ENCODE measurements at regions not wholly inside any gene's neighbourhood (a gene's known extent, or its start where the extent isn't known, plus 50 kb on each side); places are given as distances from the start of the nearest gene placed in this dataset.

DNA sequence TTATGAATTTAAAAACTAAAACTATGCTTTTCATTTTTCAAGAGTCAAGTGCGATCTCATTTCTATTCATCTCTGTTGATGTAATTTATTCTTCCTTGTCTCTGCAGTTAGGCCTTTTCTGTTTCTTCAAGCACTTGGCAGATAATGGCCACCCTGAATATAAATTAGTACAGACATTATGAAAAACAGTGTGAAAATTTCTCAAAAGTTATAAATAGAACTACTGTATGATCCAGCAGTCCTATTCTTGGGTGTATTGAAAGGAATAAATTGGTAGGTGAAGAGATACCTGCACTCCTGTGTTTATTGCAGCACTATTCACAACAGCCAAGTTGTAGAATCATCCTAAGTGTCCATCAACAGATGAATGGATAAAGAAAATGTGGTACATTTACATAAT is 248.3 kb downstream of the DOK5 start (continued):
- TF ChIP-seq, protein P1, sequence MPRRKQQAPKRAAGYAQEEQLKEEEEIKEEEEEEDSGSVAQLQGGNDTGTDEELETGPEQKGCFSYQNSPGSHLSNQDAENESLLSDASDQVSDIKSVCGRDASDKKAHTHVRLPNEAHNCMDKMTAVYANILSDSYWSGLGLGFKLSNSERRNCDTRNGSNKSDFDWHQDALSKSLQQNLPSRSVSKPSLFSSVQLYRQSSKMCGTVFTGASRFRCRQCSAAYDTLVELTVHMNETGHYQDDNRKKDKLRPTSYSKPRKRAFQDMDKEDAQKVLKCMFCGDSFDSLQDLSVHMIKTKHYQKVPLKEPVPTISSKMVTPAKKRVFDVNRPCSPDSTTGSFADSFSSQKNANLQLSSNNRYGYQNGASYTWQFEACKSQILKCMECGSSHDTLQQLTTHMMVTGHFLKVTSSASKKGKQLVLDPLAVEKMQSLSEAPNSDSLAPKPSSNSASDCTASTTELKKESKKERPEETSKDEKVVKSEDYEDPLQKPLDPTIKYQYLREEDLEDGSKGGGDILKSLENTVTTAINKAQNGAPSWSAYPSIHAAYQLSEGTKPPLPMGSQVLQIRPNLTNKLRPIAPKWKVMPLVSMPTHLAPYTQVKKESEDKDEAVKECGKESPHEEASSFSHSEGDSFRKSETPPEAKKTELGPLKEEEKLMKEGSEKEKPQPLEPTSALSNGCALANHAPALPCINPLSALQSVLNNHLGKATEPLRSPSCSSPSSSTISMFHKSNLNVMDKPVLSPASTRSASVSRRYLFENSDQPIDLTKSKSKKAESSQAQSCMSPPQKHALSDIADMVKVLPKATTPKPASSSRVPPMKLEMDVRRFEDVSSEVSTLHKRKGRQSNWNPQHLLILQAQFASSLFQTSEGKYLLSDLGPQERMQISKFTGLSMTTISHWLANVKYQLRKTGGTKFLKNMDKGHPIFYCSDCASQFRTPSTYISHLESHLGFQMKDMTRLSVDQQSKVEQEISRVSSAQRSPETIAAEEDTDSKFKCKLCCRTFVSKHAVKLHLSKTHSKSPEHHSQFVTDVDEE (CRISPR knock-in tag; IDR thresholded peaks at IDR 0.05), result no peak
- TF ChIP-seq ESRRG (CRISPR knock-in tag; IDR thresholded peaks at IDR 0.05), result no peak
- TF ChIP-seq ZFP3 (CRISPR knock-in tag; IDR thresholded peaks at IDR 0.05), result no peak
- no peak for TF ChIP-seq PPARA (CRISPR knock-in tag; IDR thresholded peaks at IDR 0.05; ENCODE audit: borderline replicate concordance)

GRCh38 chr20:54717983-54718382 is 242.6 kb downstream of the DOK5 start:
- no peak for ATAC-seq
- TF ChIP-seq ZNF8 (CRISPR knock-in tag; IDR thresholded peaks at IDR 0.05) (no peak), ZNF70 (CRISPR knock-in tag; IDR thresholded peaks at IDR 0.05) (no peak), CSRNP3 (CRISPR knock-in tag; IDR thresholded peaks at IDR 0.05) (no peak), OSR1 (CRISPR knock-in tag; IDR thresholded peaks at IDR 0.05) (no peak), PATZ1 (CRISPR knock-in tag; IDR thresholded peaks at IDR 0.05; ENCODE audit: borderline replicate concordance) (no peak), TCF4 (CRISPR knock-in tag; IDR thresholded peaks at IDR 0.05; ENCODE audit: borderline replicate concordance) (no peak), SNAI2 (CRISPR knock-in tag; IDR thresholded peaks at IDR 0.05) (no peak), ISL1 (CRISPR knock-in tag; IDR thresholded peaks at IDR 0.05) (no peak), ARNTL (CRISPR knock-in tag; IDR thresholded peaks at IDR 0.05; ENCODE audit: borderline replicate concordance, low read depth) (no peak), ZFP30 (CRISPR knock-in tag; IDR thresholded peaks at IDR 0.05) (no peak), ZFP3 (CRISPR knock-in tag; IDR thresholded peaks at IDR 0.05) (no peak), BACH2 (CRISPR knock-in tag; IDR thresholded peaks at IDR 0.05; ENCODE audit: borderline replicate concordance) (no peak), RARB (CRISPR knock-in tag; IDR thresholded peaks at IDR 0.05) (no peak), CREB5 (CRISPR knock-in tag; IDR thresholded peaks at IDR 0.05; ENCODE audit: low read depth) (no peak), GLIS3 (CRISPR knock-in tag; IDR thresholded peaks at IDR 0.05) (no peak), ZNF565 (CRISPR knock-in tag; conservative IDR thresholded peaks at IDR 0.05; ENCODE audit: low read depth) (no peak), CSDC2 (CRISPR knock-in tag; IDR thresholded peaks at IDR 0.05) (no peak), ZC3H10 (CRISPR knock-in tag; IDR thresholded peaks at IDR 0.05) (no peak), ESRRG (CRISPR knock-in tag; IDR thresholded peaks at IDR 0.05) (no peak)
- TF ChIP-seq, protein P1 (CRISPR knock-in tag; IDR thresholded peaks at IDR 0.05), result no peak

GRCh38 chr20:54716790-54717189 is 241.4 kb downstream of the DOK5 start:
- no peak for ATAC-seq
- no peak for TF ChIP-seq ZNF8 (CRISPR knock-in tag; IDR thresholded peaks at IDR 0.05)
- TF ChIP-seq, protein P2, sequence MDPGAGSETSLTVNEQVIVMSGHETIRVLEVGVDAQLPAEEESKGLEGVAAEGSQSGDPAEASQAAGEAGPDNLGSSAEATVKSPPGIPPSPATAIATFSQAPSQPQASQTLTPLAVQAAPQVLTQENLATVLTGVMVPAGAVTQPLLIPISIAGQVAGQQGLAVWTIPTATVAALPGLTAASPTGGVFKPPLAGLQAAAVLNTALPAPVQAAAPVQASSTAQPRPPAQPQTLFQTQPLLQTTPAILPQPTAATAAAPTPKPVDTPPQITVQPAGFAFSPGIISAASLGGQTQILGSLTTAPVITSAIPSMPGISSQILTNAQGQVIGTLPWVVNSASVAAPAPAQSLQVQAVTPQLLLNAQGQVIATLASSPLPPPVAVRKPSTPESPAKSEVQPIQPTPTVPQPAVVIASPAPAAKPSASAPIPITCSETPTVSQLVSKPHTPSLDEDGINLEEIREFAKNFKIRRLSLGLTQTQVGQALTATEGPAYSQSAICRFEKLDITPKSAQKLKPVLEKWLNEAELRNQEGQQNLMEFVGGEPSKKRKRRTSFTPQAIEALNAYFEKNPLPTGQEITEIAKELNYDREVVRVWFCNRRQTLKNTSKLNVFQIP (CRISPR knock-in tag; IDR thresholded peaks at IDR 0.05; ENCODE audit: borderline replicate concordance, low read depth), result no peak
- TF ChIP-seq ZNF565 (CRISPR knock-in tag; conservative IDR thresholded peaks at IDR 0.05; ENCODE audit: low read depth), result no peak
- TF ChIP-seq ZFP30 (CRISPR knock-in tag; IDR thresholded peaks at IDR 0.05), result no peak
- no peak for TF ChIP-seq RARB (CRISPR knock-in tag; IDR thresholded peaks at IDR 0.05)
- no peak for TF ChIP-seq CSDC2 (CRISPR knock-in tag; IDR thresholded peaks at IDR 0.05)
- TF ChIP-seq, protein P1 (CRISPR knock-in tag; IDR thresholded peaks at IDR 0.05), result no peak
- no peak for TF ChIP-seq PPARA (CRISPR knock-in tag; IDR thresholded peaks at IDR 0.05; ENCODE audit: borderline replicate concordance)
- no peak for TF ChIP-seq ZFP3 (CRISPR knock-in tag; IDR thresholded peaks at IDR 0.05)
- no peak for TF ChIP-seq OSR1 (CRISPR knock-in tag; IDR thresholded peaks at IDR 0.05)
- TF ChIP-seq SNAI2 (CRISPR knock-in tag; IDR thresholded peaks at IDR 0.05), result no peak
- no peak for TF ChIP-seq GLIS3 (CRISPR knock-in tag; IDR thresholded peaks at IDR 0.05)
- no peak for TF ChIP-seq ISL1 (CRISPR knock-in tag; IDR thresholded peaks at IDR 0.05)

Measured in SK-N-SH treated with all-trans-retinoic acid at 6 μM for 48 hours (cell line).